ENCODE measurements at regions not wholly inside any gene's neighbourhood (a gene's known extent, or its start where the extent isn't known, plus 50 kb on each side); places are given as distances from the start of the nearest gene placed in this dataset.
"Not testable (repeated sequence)": the region's sequence is repeated elsewhere in the genome, so short reads cannot be mapped to it uniquely, and the experiment has no call there.

GRCh38 chr6:60991427-60992028, 1294.5 kb downstream of the KHDRBS2 start:
- H3K27me3 Mint-ChIP-seq (ENCODE audit: insufficient read depth), result no peaks in the 10 kb centered on the region
- H3K4me3 Mint-ChIP-seq, result no peak overlapping the region
- H3K36me3 Mint-ChIP-seq (ENCODE audit: low read depth), result no peaks in the 10 kb centered on the region
- H3K4me1 Mint-ChIP-seq (ENCODE audit: low read depth), result no peaks in the 10 kb centered on the region
- no peak overlapping the region for H3K27ac Mint-ChIP-seq
- no peak for TF ChIP-seq CTCF (IDR thresholded peaks at IDR 0.05)
- DNase-seq, result no peak
- H3K9me3 Mint-ChIP-seq, result peaks cover 39% of the 10 kb centered on the region

- Mint-ChIP-seq H3K27ac (no peak overlapping the region), H3K9me3 (no peaks in the 10 kb centered on the region; the same call in 1 of the 2 replicates), H3K36me3 (ENCODE audit: low read depth) (no peaks in the 10 kb centered on the region), H3K4me1 (ENCODE audit: low read depth) (no peaks in the 10 kb centered on the region), H3K27me3 (ENCODE audit: insufficient read depth) (no peaks in the 10 kb centered on the region), H3K4me3 (no peak overlapping the region)
- no peak for DNase-seq
- TF ChIP-seq CTCF (IDR thresholded peaks at IDR 0.05), result no peak
These were observed 1333.5 kb downstream of the KHDRBS2 start for GRCh38 chr6:60952500-60952899.

- H3K9me3 Mint-ChIP-seq; H3K27me3 Mint-ChIP-seq (ENCODE audit: insufficient read depth); H3K36me3 Mint-ChIP-seq (ENCODE audit: low read depth); DNase-seq; H3K4me3 Mint-ChIP-seq; H3K4me1 Mint-ChIP-seq (ENCODE audit: low read depth); H3K27ac Mint-ChIP-seq: not testable (repeated sequence)
These were observed 1335.7 kb downstream of the KHDRBS2 start for GRCh38 chr6:60950221-60950923.

- H3K27ac Mint-ChIP-seq; H3K36me3 Mint-ChIP-seq (ENCODE audit: low read depth); H3K27me3 Mint-ChIP-seq (ENCODE audit: insufficient read depth); H3K4me3 Mint-ChIP-seq; H3K4me1 Mint-ChIP-seq (ENCODE audit: low read depth); H3K9me3 Mint-ChIP-seq: not testable (repeated sequence)
- DNase-seq, result peak; percentile 51
These were observed 1338.6 kb downstream of the KHDRBS2 start for GRCh38 chr6:60947416-60947815.

- H3K9me3 Mint-ChIP-seq, result not testable (repeated sequence)
These were observed 1341.2 kb downstream of the KHDRBS2 start for GRCh38 chr6:60944803-60945202.

GRCh38 chr6:60935970-60936369, 1350.1 kb downstream of the KHDRBS2 start:
- TF ChIP-seq CTCF (IDR thresholded peaks at IDR 0.05), result peak; percentile 44
- not testable (repeated sequence) for H3K4me3 Mint-ChIP-seq; H3K27me3 Mint-ChIP-seq (ENCODE audit: insufficient read depth); H3K36me3 Mint-ChIP-seq (ENCODE audit: low read depth); H3K27ac Mint-ChIP-seq; H3K4me1 Mint-ChIP-seq (ENCODE audit: low read depth); DNase-seq; H3K9me3 Mint-ChIP-seq

More at GRCh38 chr6:60944803-60945202, 1341.2 kb downstream of the KHDRBS2 start:
- H3K36me3 Mint-ChIP-seq (ENCODE audit: low read depth); H3K4me1 Mint-ChIP-seq (ENCODE audit: low read depth); DNase-seq; H3K27ac Mint-ChIP-seq; H3K4me3 Mint-ChIP-seq; H3K27me3 Mint-ChIP-seq (ENCODE audit: insufficient read depth): not testable (repeated sequence)

GRCh38 chr6:60919652-60920051, 1366.4 kb downstream of the KHDRBS2 start:
- H3K27ac Mint-ChIP-seq; H3K9me3 Mint-ChIP-seq; H3K4me1 Mint-ChIP-seq (ENCODE audit: low read depth); DNase-seq; H3K36me3 Mint-ChIP-seq (ENCODE audit: low read depth); H3K27me3 Mint-ChIP-seq (ENCODE audit: insufficient read depth); H3K4me3 Mint-ChIP-seq: not testable (repeated sequence)

GRCh38 chr6:60903860-60904259, 1382.2 kb downstream of the KHDRBS2 start:
- H3K4me1 Mint-ChIP-seq (ENCODE audit: low read depth); H3K27me3 Mint-ChIP-seq (ENCODE audit: insufficient read depth); H3K36me3 Mint-ChIP-seq (ENCODE audit: low read depth); H3K27ac Mint-ChIP-seq; H3K4me3 Mint-ChIP-seq; DNase-seq: not testable (repeated sequence)
- H3K9me3 Mint-ChIP-seq, result peaks cover 17% of the 10 kb centered on the region; the same call in 1 of the 2 replicates

GRCh38 chr6:60893374-60893773, 1392.7 kb downstream of the KHDRBS2 start:
- not testable (repeated sequence) for H3K36me3 Mint-ChIP-seq (ENCODE audit: low read depth); H3K4me1 Mint-ChIP-seq (ENCODE audit: low read depth); DNase-seq; H3K4me3 Mint-ChIP-seq; H3K27me3 Mint-ChIP-seq (ENCODE audit: insufficient read depth); H3K27ac Mint-ChIP-seq
- H3K9me3 Mint-ChIP-seq, result peaks cover 11% of the 10 kb centered on the region; the same call in 1 of the 2 replicates

Data from HFFc6 (cell line).